WI38 (cell line): ENCODE measurements at regions not wholly inside any gene's neighbourhood (a gene's known extent, or its start where the extent isn't known, plus 50 kb on each side); places are given as distances from the start of the nearest gene placed in this dataset.

Source experiments
- H3K4me3 ChIP-seq: 2 replicates; pipeline ENCODE4 v1.5.1; 2011; ENCODE audit warnings: low read depth, mild to moderate bottlenecking, control low read depth, low read length
- TF ChIP-seq, protein P1 (sequence below): IDR thresholded peaks from 2 replicates; pipeline ENCODE4 v1.5.1; 2012; ENCODE audit warnings: low read depth, mild to moderate bottlenecking, control low read depth, low read length

GRCh38 chr15:93861956-93862741 is 369.2 kb upstream of the MCTP2 start:
- TF ChIP-seq, protein P1, sequence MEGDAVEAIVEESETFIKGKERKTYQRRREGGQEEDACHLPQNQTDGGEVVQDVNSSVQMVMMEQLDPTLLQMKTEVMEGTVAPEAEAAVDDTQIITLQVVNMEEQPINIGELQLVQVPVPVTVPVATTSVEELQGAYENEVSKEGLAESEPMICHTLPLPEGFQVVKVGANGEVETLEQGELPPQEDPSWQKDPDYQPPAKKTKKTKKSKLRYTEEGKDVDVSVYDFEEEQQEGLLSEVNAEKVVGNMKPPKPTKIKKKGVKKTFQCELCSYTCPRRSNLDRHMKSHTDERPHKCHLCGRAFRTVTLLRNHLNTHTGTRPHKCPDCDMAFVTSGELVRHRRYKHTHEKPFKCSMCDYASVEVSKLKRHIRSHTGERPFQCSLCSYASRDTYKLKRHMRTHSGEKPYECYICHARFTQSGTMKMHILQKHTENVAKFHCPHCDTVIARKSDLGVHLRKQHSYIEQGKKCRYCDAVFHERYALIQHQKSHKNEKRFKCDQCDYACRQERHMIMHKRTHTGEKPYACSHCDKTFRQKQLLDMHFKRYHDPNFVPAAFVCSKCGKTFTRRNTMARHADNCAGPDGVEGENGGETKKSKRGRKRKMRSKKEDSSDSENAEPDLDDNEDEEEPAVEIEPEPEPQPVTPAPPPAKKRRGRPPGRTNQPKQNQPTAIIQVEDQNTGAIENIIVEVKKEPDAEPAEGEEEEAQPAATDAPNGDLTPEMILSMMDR: no peak
- H3K4me3 ChIP-seq: no peak overlapping the region

- TF ChIP-seq, protein P1: no peak
- H3K4me3 ChIP-seq: no peak overlapping the region
Observed at GRCh38 chr15:93861413-93861812, 369.9 kb upstream of the MCTP2 start.

DNA sequence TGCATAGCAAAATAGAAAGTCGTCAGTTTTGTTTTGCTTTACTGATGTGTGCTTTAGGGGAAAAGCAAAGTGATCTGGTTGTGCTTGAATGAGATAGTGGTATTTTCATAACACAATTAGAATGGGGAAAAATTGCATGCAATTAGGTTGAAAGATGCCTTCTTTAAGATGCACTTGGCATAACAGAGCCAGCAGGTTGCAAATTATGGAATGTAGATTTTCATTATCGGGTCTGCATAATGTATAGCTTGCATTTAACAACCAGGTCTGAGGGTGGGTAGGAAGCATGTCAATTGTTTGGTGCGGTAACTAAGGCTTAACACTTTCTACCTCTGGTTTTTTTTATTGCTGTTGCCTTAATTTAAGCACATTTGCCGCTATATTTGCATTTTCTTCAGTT is 370.7 kb upstream of the MCTP2 start:
- no peak overlapping the region for H3K4me3 ChIP-seq
- TF ChIP-seq, protein P1: no peak

DNA sequence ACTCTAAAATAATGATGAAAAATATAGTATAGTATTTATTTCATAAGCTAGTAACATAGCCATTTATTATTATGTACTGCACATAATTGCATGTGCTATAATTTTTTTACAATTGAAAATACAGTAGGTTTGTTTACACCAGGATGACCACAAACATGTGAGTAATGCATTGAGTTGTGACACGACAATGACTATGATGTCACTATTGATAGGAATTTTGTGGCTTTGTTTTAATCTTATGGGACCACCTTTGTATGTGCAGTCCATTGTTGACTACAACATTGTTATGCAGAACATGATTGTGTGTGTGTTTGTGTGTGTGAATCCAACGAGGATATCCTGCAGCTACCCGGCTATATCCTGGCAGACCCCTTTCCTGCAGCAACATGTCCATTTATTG is 372.2 kb upstream of the MCTP2 start:
- no peak overlapping the region for H3K4me3 ChIP-seq
- TF ChIP-seq, protein P1: no peak

DNA sequence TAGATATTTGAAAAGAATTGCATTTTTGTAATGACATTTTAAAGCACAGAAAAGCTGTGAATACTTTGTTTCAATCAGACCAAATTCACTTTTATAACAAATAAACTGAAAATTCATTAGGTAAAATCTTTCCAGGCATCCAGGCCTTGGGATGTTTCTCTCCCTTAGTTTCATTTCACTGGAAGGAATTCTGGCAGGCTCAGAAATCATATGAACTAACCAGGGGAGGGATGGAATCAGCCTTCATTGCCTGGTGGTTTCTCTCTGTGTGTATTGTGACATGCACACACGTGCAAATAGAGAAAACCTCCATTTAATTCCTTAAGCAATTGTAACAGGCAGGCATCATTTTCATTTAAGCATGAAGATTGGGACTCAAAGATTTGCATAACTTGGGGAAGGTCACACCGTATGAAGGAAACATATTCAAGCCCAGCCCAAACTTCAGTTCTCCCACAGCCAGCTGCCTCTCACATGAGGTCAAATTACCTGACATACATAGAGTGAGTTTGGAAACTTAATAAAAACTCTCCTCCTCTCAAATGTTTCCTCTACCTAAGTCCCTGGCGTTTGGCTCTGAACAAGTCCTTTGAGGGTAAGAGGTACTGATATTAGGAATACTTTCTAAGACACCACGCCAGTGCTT is 376.1 kb upstream of the MCTP2 start:
- no peak overlapping the region for H3K4me3 ChIP-seq
- TF ChIP-seq, protein P1: no peak

- H3K4me3 ChIP-seq: no peak overlapping the region
- TF ChIP-seq, protein P1: no peak
Observed at GRCh38 chr15:93854088-93854487, 377.3 kb upstream of the MCTP2 start.

DNA sequence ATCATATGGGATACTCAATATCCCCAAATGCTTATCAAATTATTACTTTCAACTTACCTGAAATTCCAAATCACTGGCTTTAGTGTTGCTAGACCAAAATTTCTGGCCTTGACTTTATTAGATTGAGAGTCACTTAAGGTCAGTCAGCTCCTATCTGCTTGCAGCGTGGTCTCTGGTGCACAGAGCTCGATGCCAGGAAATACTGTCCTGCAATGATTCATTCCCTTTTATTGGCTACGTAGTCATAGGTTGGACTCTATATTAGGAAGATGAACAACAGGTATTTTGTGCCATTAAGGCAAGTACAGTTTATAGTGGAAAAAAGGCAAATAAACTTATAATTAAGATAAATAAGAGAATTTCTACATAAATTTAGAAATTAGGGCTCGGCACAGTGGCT is 378.6 kb upstream of the MCTP2 start:
- H3K4me3 ChIP-seq: no peak overlapping the region
- TF ChIP-seq, protein P1: no peak
